Fibroblast of lung (primary cell): ENCODE measurements at regions not wholly inside any gene's neighbourhood (a gene's known extent, or its start where the extent isn't known, plus 50 kb on each side); places are given as distances from the start of the nearest gene placed in this dataset.
A peak's percentile ranks its signal among the peaks of the same experiment; 100 is the strongest.
"Not testable (repeated sequence)": the region's sequence is repeated elsewhere in the genome, so short reads cannot be mapped to it uniquely, and the experiment has no call there.

Experiments used
- DNase-seq, 2 donors: peaks; one replicate each; pipeline versions ENCODE4 v3.0.0 to v3.0.0-alpha.2; 2010; ENCODE audit warnings: low read depth in 2 of 2
- H2AFZ ChIP-seq: 2 replicates; pipeline ENCODE4 v1.5.1; 2012; ENCODE audit warnings: low read length, control low read depth, inconsistent platforms
- H3K27ac ChIP-seq: 2 replicates; pipeline ENCODE4 v1.5.1; 2011; ENCODE audit warnings: low read length, control low read depth; ENCODE audit not compliant: insufficient read depth
- H3K27me3 ChIP-seq: 2 replicates; pipeline ENCODE4 v1.5.1; 2011; ENCODE audit warnings: mild to moderate bottlenecking, low read length; ENCODE audit not compliant: control insufficient read depth, insufficient read depth
- H3K36me3 ChIP-seq: 2 replicates; pipeline ENCODE4 v1.5.1; 2011; ENCODE audit warnings: low read length; ENCODE audit not compliant: control insufficient read depth, insufficient read depth
- H3K4me1 ChIP-seq: 2 replicates; pipeline ENCODE4 v1.5.1; 2011; ENCODE audit warnings: low read length; ENCODE audit not compliant: control insufficient read depth, insufficient read depth; ENCODE audit errors: extremely low read depth
- H3K4me2 ChIP-seq: 2 replicates; pipeline ENCODE4 v1.5.1; 2011; ENCODE audit warnings: low read length, control low read depth; ENCODE audit not compliant: insufficient read depth; ENCODE audit errors: extremely low read depth
- H3K4me3 ChIP-seq, 4 experiments: fragments of 200-600 bp in 1 of 4; sonication (generic) in 1 of 4; replicated peaks in 1 of 4; 2 replicates each; pipeline ENCODE4 v1.5.1; 2011 to 2016; ENCODE audit warnings: low read length in 4 of 4, low read depth in 3 of 4, mild to moderate bottlenecking in 3 of 4, control low read depth in 2 of 4, inconsistent platforms in 1 of 4, mixed read lengths in 1 of 4; ENCODE audit not compliant: insufficient read depth in 1 of 4; ENCODE audit errors: control extremely low read depth in 1 of 4
- H3K79me2 ChIP-seq: 2 replicates; pipeline ENCODE4 v1.5.1; 2012; ENCODE audit warnings: mild to moderate bottlenecking, low read length, inconsistent platforms; ENCODE audit not compliant: control insufficient read depth, insufficient read depth
- H3K9ac ChIP-seq: 2 replicates; pipeline ENCODE4 v1.5.1; 2011; ENCODE audit warnings: mild to moderate bottlenecking, low read length, control low read depth; ENCODE audit not compliant: insufficient read depth
- H3K9me3 ChIP-seq: 2 replicates; pipeline ENCODE4 v1.5.1; 2012; ENCODE audit warnings: low read depth, low read length; ENCODE audit not compliant: control insufficient read depth, insufficient read depth
- H4K20me1 ChIP-seq: 2 replicates; pipeline ENCODE4 v1.5.1; 2011; ENCODE audit warnings: low read length; ENCODE audit not compliant: control insufficient read depth, insufficient read depth; ENCODE audit errors: extremely low read depth
- EZH2 ChIP-seq: IDR thresholded peaks from 2 replicates; pipeline ENCODE4 v1.5.1; 2012; ENCODE audit warnings: low read length, control low read depth, mild to moderate bottlenecking; ENCODE audit errors: missing control alignments
- TF ChIP-seq, protein P1 (sequence below), 2 donors: IDR thresholded peaks in 1 of 2; conservative IDR thresholded peaks in 1 of 2; 1 replicate in 1 of 2; 2 replicates in 1 of 2; pipeline ENCODE4 v1.5.1; 2011 to 2012; ENCODE audit warnings: low read length in 2 of 2, control low read depth in 1 of 2, inconsistent platforms in 1 of 2, low read depth in 1 of 2, mild to moderate bottlenecking in 1 of 2

GRCh38 chr5:67858471-67859031, 357.0 kb upstream of the PIK3R1 start:
- Histone ChIP-seq H3K4me2 (no peak overlapping the region), H3K9me3 (no peaks in the 10 kb centered on the region), H2AFZ (no peak overlapping the region), H3K27ac (no peak overlapping the region), H3K36me3 (no peaks in the 10 kb centered on the region), H3K9ac (no peak overlapping the region), H3K79me2 (no peaks in the 10 kb centered on the region), H4K20me1 (no peaks in the 10 kb centered on the region), H3K4me3 (no peak overlapping the region), H3K27me3 (no peaks in the 10 kb centered on the region), H3K4me1 (no peaks in the 10 kb centered on the region)
- TF ChIP-seq, protein P1, sequence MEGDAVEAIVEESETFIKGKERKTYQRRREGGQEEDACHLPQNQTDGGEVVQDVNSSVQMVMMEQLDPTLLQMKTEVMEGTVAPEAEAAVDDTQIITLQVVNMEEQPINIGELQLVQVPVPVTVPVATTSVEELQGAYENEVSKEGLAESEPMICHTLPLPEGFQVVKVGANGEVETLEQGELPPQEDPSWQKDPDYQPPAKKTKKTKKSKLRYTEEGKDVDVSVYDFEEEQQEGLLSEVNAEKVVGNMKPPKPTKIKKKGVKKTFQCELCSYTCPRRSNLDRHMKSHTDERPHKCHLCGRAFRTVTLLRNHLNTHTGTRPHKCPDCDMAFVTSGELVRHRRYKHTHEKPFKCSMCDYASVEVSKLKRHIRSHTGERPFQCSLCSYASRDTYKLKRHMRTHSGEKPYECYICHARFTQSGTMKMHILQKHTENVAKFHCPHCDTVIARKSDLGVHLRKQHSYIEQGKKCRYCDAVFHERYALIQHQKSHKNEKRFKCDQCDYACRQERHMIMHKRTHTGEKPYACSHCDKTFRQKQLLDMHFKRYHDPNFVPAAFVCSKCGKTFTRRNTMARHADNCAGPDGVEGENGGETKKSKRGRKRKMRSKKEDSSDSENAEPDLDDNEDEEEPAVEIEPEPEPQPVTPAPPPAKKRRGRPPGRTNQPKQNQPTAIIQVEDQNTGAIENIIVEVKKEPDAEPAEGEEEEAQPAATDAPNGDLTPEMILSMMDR (conservative IDR thresholded peaks at IDR 0.05 in 1 of 2, IDR thresholded peaks at IDR 0.05 in 1 of 2; ENCODE audit: low read depth in 1 of 2, low read length in 2 of 2) = no peak
- TF ChIP-seq EZH2 = no peak
- no peak for DNase-seq

DNA sequence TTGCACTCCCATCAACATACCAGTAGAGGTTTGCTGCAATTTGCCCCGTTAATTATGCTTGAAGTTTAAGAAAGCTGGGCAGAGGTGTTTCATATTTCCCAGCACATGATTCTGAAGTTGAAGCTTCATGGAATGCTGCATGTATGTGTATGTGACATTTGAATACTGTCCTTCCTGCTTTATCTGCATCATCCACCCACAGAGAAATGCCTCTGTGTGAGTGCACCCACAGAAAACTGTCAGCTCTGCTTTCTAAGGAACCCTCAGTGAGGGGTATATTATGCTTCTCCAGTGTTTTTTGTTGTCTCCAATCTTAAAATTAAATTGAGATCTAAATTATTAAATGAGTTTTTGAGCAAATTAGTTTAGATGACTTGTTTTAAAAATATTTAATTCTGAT, 358.1 kb upstream of the PIK3R1 start:
- Histone ChIP-seq H3K36me3 (no peaks in the 10 kb centered on the region), H2AFZ (no peak overlapping the region), H3K79me2 (no peaks in the 10 kb centered on the region), H3K9ac (no peak overlapping the region), H3K27ac (no peak overlapping the region), H3K4me3 (no peak overlapping the region), H3K9me3 (no peaks in the 10 kb centered on the region), H3K27me3 (no peaks in the 10 kb centered on the region), H4K20me1 (no peaks in the 10 kb centered on the region), H3K4me1 (no peaks in the 10 kb centered on the region), H3K4me2 (no peak overlapping the region)
- TF ChIP-seq, protein P1 (conservative IDR thresholded peaks at IDR 0.05 in 1 of 2, IDR thresholded peaks at IDR 0.05 in 1 of 2; ENCODE audit: low read depth in 1 of 2, low read length in 2 of 2) = no peak
- no peak for TF ChIP-seq EZH2
- DNase-seq = peak in 1 of 2 donors; percentile 8

GRCh38 chr5:67855523-67855922, 360.0 kb upstream of the PIK3R1 start:
- TF ChIP-seq, protein P1 (conservative IDR thresholded peaks at IDR 0.05 in 1 of 2, IDR thresholded peaks at IDR 0.05 in 1 of 2; ENCODE audit: low read depth in 1 of 2, low read length in 2 of 2) = no peak
- no peak for TF ChIP-seq EZH2
- H3K36me3 ChIP-seq = no peaks in the 10 kb centered on the region
- no peak overlapping the region for H2AFZ ChIP-seq
- H3K9ac ChIP-seq = no peak overlapping the region
- H3K27me3 ChIP-seq = no peaks in the 10 kb centered on the region
- H3K9me3 ChIP-seq = no peaks in the 10 kb centered on the region
- no peak for DNase-seq
- H3K27ac ChIP-seq = no peak overlapping the region
- no peak overlapping the region for H3K4me2 ChIP-seq
- no peak overlapping the region for H3K4me3 ChIP-seq
- H4K20me1 ChIP-seq = no peaks in the 10 kb centered on the region
- no peaks in the 10 kb centered on the region for H3K79me2 ChIP-seq
- no peaks in the 10 kb centered on the region for H3K4me1 ChIP-seq

DNA sequence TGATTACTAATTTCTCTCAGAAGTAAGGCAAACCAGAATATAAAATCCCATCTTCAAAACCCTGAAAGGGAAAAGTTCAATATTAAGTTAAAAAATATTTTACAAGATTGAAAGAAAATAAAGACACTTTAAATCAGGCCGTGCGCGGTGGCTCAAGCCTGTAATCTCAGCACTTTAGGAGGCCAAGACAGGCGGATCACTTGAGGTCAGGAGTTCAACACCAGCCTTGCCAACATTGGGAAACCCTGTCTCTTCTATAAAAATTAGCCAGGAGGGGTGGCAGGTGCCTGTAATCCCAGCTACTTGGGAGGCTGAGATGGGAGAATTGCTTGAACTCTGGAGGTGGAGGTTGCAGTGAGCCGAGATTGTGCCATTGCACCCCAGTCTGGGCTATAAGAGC, 364.6 kb upstream of the PIK3R1 start:
- not testable (repeated sequence) for H3K27me3 ChIP-seq, H3K9me3 ChIP-seq, H4K20me1 ChIP-seq, H2AFZ ChIP-seq, DNase-seq, H3K36me3 ChIP-seq, H3K27ac ChIP-seq, H3K4me2 ChIP-seq, H3K4me1 ChIP-seq, H3K79me2 ChIP-seq, H3K9ac ChIP-seq, H3K4me3 ChIP-seq
